SK-N-SH treated with all-trans-retinoic acid at 6 μM for 48 hours (cell line): ENCODE measurements at regions not wholly inside any gene's neighbourhood (a gene's known extent, or its start where the extent isn't known, plus 50 kb on each side); places are given as distances from the start of the nearest gene placed in this dataset.

ENCODE experiments used
- ARNTL ChIP-seq: fragments of 450-650 bp; formaldehyde crosslinking; IDR thresholded peaks from 2 replicates; pipeline ENCODE4 v1.5.0; 2020; ENCODE audit warnings: low read depth, mild to moderate bottlenecking, moderate library complexity, borderline replicate concordance
- BACH2 ChIP-seq: fragments of 250-450 bp; sonication (Bioruptor Pico); IDR thresholded peaks from 2 replicates; pipeline ENCODE4 v1.9.0; 2021; ENCODE audit warnings: mild to moderate bottlenecking, borderline replicate concordance
- CREB5 ChIP-seq: fragments of 250-450 bp; sonication (Bioruptor Pico); IDR thresholded peaks from 2 replicates; pipeline ENCODE4 v1.5.1; 2020; ENCODE audit warnings: low read depth, mild to moderate bottlenecking, moderate library complexity
- CSRNP3 ChIP-seq: fragments of 250-450 bp; sonication (Bioruptor Pico); IDR thresholded peaks from 2 replicates; pipeline ENCODE4 v1.5.1; 2021; ENCODE audit warnings: mild to moderate bottlenecking, moderate library complexity
- GLIS3 ChIP-seq: fragments of 250-450 bp; sonication (Bioruptor Pico); IDR thresholded peaks from 2 replicates; pipeline ENCODE4 v1.5.0; 2020; ENCODE audit warnings: mild to moderate bottlenecking, moderate library complexity
- OSR1 ChIP-seq: fragments of 250-450 bp; sonication (Bioruptor Pico); IDR thresholded peaks from 2 replicates; pipeline ENCODE4 v1.8.0; 2022; ENCODE audit warnings: moderate library complexity, mild to moderate bottlenecking, inconsistent platforms
- PPARA ChIP-seq: fragments of 250-450 bp; sonication (Bioruptor Pico); IDR thresholded peaks from 2 replicates; pipeline ENCODE4 v1.5.0; 2020; ENCODE audit warnings: mild to moderate bottlenecking, borderline replicate concordance
- ZFP3 ChIP-seq: fragments of 250-450 bp; sonication (Bioruptor Pico); IDR thresholded peaks from 2 replicates; pipeline ENCODE4 v1.5.0; 2020; ENCODE audit warnings: mild to moderate bottlenecking, moderate library complexity
- ZFP30 ChIP-seq: fragments of 450-650 bp; formaldehyde crosslinking; IDR thresholded peaks from 2 replicates; pipeline ENCODE4 v1.5.0; 2022; ENCODE audit warnings: mild to moderate bottlenecking, moderate library complexity
- ZNF70 ChIP-seq: fragments of 450-650 bp; formaldehyde crosslinking; IDR thresholded peaks from 2 replicates; pipeline ENCODE4 v1.5.0; 2020; ENCODE audit warnings: mild to moderate bottlenecking, moderate library complexity
- TF ChIP-seq, protein P1 (sequence below): fragments of 250-450 bp; sonication (Bioruptor Pico); IDR thresholded peaks from 2 replicates; pipeline ENCODE4 v1.5.0; 2020; ENCODE audit warnings: mild to moderate bottlenecking, moderate library complexity
- TF ChIP-seq, protein P2 (sequence below): fragments of 250-450 bp; sonication (Bioruptor Pico); IDR thresholded peaks from 2 replicates; pipeline ENCODE4 v1.8.0; 2020; ENCODE audit warnings: mild to moderate bottlenecking, moderate library complexity, borderline replicate concordance
- TF ChIP-seq, protein P3 (sequence below): fragments of 250-450 bp; sonication (Bioruptor Pico); IDR thresholded peaks from 2 replicates; pipeline ENCODE4 v1.8.0; 2021; ENCODE audit warnings: low read depth, mild to moderate bottlenecking, moderate library complexity, borderline replicate concordance

- TF ChIP-seq, protein P1, sequence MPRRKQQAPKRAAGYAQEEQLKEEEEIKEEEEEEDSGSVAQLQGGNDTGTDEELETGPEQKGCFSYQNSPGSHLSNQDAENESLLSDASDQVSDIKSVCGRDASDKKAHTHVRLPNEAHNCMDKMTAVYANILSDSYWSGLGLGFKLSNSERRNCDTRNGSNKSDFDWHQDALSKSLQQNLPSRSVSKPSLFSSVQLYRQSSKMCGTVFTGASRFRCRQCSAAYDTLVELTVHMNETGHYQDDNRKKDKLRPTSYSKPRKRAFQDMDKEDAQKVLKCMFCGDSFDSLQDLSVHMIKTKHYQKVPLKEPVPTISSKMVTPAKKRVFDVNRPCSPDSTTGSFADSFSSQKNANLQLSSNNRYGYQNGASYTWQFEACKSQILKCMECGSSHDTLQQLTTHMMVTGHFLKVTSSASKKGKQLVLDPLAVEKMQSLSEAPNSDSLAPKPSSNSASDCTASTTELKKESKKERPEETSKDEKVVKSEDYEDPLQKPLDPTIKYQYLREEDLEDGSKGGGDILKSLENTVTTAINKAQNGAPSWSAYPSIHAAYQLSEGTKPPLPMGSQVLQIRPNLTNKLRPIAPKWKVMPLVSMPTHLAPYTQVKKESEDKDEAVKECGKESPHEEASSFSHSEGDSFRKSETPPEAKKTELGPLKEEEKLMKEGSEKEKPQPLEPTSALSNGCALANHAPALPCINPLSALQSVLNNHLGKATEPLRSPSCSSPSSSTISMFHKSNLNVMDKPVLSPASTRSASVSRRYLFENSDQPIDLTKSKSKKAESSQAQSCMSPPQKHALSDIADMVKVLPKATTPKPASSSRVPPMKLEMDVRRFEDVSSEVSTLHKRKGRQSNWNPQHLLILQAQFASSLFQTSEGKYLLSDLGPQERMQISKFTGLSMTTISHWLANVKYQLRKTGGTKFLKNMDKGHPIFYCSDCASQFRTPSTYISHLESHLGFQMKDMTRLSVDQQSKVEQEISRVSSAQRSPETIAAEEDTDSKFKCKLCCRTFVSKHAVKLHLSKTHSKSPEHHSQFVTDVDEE (CRISPR knock-in tag): no peak
- TF ChIP-seq, protein P2, sequence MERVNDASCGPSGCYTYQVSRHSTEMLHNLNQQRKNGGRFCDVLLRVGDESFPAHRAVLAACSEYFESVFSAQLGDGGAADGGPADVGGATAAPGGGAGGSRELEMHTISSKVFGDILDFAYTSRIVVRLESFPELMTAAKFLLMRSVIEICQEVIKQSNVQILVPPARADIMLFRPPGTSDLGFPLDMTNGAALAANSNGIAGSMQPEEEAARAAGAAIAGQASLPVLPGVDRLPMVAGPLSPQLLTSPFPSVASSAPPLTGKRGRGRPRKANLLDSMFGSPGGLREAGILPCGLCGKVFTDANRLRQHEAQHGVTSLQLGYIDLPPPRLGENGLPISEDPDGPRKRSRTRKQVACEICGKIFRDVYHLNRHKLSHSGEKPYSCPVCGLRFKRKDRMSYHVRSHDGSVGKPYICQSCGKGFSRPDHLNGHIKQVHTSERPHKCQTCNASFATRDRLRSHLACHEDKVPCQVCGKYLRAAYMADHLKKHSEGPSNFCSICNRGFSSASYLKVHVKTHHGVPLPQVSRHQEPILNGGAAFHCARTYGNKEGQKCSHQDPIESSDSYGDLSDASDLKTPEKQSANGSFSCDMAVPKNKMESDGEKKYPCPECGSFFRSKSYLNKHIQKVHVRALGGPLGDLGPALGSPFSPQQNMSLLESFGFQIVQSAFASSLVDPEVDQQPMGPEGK (CRISPR knock-in tag): no peak
- no peak for TF ChIP-seq ZFP3
- TF ChIP-seq BACH2 (CRISPR knock-in tag): no peak
- TF ChIP-seq CREB5 (CRISPR knock-in tag): no peak
- TF ChIP-seq PPARA: no peak
- TF ChIP-seq OSR1 (CRISPR knock-in tag): no peak
- no peak for TF ChIP-seq ARNTL (CRISPR knock-in tag)
- TF ChIP-seq ZNF70 (CRISPR knock-in tag): no peak
- TF ChIP-seq CSRNP3: no peak
- TF ChIP-seq, protein P3, sequence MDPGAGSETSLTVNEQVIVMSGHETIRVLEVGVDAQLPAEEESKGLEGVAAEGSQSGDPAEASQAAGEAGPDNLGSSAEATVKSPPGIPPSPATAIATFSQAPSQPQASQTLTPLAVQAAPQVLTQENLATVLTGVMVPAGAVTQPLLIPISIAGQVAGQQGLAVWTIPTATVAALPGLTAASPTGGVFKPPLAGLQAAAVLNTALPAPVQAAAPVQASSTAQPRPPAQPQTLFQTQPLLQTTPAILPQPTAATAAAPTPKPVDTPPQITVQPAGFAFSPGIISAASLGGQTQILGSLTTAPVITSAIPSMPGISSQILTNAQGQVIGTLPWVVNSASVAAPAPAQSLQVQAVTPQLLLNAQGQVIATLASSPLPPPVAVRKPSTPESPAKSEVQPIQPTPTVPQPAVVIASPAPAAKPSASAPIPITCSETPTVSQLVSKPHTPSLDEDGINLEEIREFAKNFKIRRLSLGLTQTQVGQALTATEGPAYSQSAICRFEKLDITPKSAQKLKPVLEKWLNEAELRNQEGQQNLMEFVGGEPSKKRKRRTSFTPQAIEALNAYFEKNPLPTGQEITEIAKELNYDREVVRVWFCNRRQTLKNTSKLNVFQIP (CRISPR knock-in tag): no peak
- TF ChIP-seq ZFP30: no peak
- TF ChIP-seq GLIS3 (CRISPR knock-in tag): no peak
Measured at GRCh38 chr14:81594012-81594411, 60.4 kb upstream of the SEL1L start.
